ENCODE measurements at regions not wholly inside any gene's neighbourhood (a gene's known extent, or its start where the extent isn't known, plus 50 kb on each side); places are given as distances from the start of the nearest gene placed in this dataset.
"Not testable (repeated sequence)": the region's sequence is repeated elsewhere in the genome, so short reads cannot be mapped to it uniquely, and the experiment has no call there.

DNA sequence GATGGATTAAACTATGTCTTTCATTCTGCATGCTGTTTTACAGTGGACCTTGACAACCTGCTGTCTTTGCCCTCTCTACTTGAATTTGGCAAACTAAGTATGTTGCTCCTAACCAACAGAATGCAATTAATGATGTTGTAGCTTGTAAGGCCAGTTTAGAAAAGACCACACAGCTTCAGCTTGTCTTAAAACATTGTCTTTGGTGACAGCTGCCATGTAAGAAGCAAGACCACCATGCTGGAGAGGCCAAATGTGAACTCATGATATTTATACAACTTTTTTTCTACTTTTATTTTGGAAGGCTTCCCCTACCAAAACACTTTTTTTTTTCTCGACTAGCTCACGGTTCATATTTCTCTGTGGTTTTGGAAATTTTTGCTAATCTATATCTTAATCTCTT, 278.0 kb upstream of the GNPDA2 start:
- no peak overlapping the region for H3K4me3 ChIP-seq (ENCODE audit: insufficient read depth, low read depth, low read length)
- no peak for DNase-seq
- no peaks in the 10 kb centered on the region for H3K27me3 ChIP-seq (ENCODE audit: control insufficient read depth, insufficient read depth, low read length)
- no peaks in the 10 kb centered on the region for H3K36me3 ChIP-seq (replicated peaks; ENCODE audit: control insufficient read depth, insufficient read depth, low read length)

DNA sequence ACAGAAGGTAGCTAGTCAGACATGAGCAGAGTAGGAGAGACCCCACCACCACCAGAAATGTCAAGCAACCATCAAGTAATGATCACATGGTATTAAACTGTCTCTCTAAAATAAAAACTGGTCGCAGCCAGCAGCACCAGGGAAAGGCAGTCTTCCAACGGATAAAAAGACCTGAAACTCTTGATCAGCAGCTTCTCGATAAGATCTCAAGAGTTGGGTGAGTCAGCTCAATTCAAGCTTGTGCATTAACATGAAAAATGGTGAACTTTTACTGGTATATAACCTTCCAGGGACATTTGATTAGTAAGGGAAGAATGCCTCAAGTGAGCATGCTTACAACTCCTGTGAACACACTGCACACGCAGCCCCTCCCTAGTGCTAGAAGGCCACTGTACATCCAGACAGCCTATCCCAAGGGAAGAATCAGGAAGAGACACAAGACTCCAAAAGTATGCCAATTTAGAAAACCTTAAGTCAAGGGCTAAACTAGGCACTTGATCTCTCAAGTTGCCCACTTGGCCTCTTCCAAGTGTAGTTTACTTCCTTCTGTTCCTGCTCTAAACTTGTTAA, 270.0 kb upstream of the GNPDA2 start:
- Histone ChIP-seq H3K4me3 (ENCODE audit: insufficient read depth, low read depth, low read length) (no peak overlapping the region), H3K27me3 (ENCODE audit: control insufficient read depth, insufficient read depth, low read length) (no peaks in the 10 kb centered on the region), H3K36me3 (replicated peaks; ENCODE audit: control insufficient read depth, insufficient read depth, low read length) (no peaks in the 10 kb centered on the region)
- DNase-seq, result no peak

DNA sequence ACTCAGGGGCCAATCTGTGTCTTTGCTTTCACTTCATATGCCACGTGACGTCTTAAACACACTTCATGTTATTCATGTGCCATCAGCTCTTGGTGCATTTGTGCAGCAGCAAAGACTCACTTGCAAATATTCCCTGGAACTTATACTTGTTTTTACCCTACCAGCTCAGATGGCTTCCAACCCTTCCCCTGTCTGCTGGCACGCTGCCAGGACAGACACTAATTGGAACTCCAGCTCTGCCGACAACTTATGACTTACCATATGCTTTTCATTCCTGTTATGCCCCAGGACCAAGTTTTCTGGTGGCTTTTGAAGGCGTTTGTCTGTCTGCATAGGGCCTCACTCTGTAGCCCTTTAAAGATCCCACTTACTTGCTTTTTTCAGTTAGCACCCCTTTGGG, 261.7 kb upstream of the GNPDA2 start:
- no peaks in the 10 kb centered on the region for H3K36me3 ChIP-seq (replicated peaks; ENCODE audit: control insufficient read depth, insufficient read depth, low read length)
- H3K27me3 ChIP-seq (ENCODE audit: control insufficient read depth, insufficient read depth, low read length), result no peaks in the 10 kb centered on the region
- DNase-seq, result no peak
- H3K4me3 ChIP-seq (ENCODE audit: insufficient read depth, low read depth, low read length), result no peak overlapping the region

DNA sequence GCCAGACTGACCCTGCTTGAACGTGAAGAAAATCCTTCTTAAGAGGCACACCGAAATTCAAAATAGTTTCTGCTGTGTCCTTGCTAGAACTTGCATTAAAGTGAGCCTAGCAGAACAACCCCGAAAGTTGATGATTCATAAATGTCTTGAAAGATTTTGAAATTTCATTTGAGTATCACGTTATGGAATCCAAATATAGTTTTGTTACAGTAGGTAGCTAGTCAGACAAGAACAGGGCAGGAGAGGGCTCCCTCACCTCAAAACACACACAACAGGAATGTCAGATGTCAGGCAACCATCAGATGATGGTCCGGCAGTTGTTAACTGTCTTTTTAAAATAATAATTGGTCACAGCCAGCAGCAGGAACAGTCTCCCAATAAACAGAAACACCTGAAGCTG, 259.6 kb upstream of the GNPDA2 start:
- Histone ChIP-seq H3K27me3 (ENCODE audit: control insufficient read depth, insufficient read depth, low read length) (no peaks in the 10 kb centered on the region), H3K4me3 (ENCODE audit: insufficient read depth, low read depth, low read length) (no peak overlapping the region), H3K36me3 (replicated peaks; ENCODE audit: control insufficient read depth, insufficient read depth, low read length) (no peaks in the 10 kb centered on the region)
- no peak for DNase-seq

DNA sequence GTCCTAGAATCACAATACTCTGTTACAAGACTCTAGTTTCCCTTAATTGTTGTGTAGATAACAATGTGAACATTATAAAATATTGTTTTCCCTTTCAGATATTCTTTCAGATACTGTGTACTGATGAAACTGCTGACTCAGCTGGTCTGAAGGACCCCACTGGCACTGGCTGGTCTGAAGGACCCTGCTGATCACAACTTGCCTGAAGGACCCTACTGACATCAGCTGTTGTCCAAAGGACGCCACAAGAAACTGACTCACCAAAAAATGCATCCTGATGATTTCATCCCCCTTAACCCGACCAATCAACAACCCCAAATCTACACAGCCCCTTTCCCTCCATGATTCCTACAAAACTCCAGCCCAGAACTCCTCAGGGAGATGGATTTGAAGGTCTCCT, 258.8 kb upstream of the GNPDA2 start:
- no peaks in the 10 kb centered on the region for H3K27me3 ChIP-seq (ENCODE audit: control insufficient read depth, insufficient read depth, low read length)
- DNase-seq, result no peak
- H3K4me3 ChIP-seq (ENCODE audit: insufficient read depth, low read depth, low read length), result no peak overlapping the region
- H3K36me3 ChIP-seq (replicated peaks; ENCODE audit: control insufficient read depth, insufficient read depth, low read length), result no peaks in the 10 kb centered on the region

DNA sequence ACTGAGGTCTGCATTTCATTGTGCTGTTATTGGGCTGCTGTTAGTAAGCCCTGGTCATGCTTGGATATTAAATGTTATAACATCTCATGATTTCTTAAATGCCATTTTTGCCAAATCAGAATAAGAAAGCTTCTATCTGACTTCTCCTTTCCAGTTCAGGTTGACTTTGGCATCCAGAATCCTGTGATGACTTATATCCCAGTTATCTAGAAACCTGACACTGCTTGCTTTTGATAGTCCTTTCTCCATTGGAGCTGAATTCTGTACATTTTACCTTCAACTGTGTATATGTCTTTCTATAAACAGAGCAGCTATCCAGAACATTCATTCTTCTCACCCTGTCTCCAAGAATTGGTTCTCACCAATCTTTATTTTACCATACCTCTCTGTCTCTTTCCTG, 257.7 kb upstream of the GNPDA2 start:
- Histone ChIP-seq H3K36me3 (replicated peaks; ENCODE audit: control insufficient read depth, insufficient read depth, low read length) (no peaks in the 10 kb centered on the region), H3K4me3 (ENCODE audit: insufficient read depth, low read depth, low read length) (no peak overlapping the region), H3K27me3 (ENCODE audit: control insufficient read depth, insufficient read depth, low read length) (no peaks in the 10 kb centered on the region)
- no peak for DNase-seq

DNA sequence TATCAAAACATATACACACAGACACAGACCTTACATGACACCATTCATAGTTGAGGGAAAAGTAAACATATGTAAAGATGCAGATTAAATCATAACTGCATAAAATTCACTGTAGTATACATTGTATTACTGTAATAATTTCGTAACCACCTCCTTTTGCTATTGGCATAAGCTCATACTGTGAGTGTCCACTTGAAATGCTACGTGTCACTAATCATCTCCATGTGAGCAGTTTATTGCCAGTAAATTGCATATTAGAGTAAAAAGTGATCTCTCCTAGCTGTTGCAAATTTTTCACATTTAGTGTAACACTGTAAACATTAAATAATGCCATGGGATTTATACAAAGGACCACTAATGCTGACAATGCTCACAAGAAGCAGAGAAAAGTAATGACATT, 256.7 kb upstream of the GNPDA2 start:
- DNase-seq, result no peak
- H3K27me3 ChIP-seq (ENCODE audit: control insufficient read depth, insufficient read depth, low read length), result no peaks in the 10 kb centered on the region
- no peaks in the 10 kb centered on the region for H3K36me3 ChIP-seq (replicated peaks; ENCODE audit: control insufficient read depth, insufficient read depth, low read length)
- no peak overlapping the region for H3K4me3 ChIP-seq (ENCODE audit: insufficient read depth, low read depth, low read length)

DNA sequence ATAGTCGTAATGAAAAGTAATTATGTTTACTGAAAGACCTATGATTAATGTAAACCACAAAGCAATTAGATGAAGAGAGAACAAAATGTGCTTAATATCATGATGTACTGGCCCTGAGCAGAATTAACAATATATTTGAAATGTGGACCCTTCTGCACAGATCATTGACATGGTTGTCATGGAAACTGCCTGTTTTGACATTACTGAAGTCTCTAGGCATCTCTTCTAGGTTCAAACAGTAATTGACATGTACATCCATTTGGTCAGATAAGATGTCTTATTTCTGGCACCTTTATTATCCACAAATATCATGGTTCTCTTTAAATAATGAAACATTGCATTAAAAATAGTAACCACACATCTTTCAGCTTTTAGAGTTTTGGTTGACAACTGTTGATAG, 251.7 kb upstream of the GNPDA2 start:
- DNase-seq, result no peak
- Histone ChIP-seq H3K27me3 (ENCODE audit: control insufficient read depth, insufficient read depth, low read length) (no peaks in the 10 kb centered on the region), H3K4me3 (ENCODE audit: insufficient read depth, low read depth, low read length) (no peak overlapping the region), H3K36me3 (replicated peaks; ENCODE audit: control insufficient read depth, insufficient read depth, low read length) (no peaks in the 10 kb centered on the region)

DNA sequence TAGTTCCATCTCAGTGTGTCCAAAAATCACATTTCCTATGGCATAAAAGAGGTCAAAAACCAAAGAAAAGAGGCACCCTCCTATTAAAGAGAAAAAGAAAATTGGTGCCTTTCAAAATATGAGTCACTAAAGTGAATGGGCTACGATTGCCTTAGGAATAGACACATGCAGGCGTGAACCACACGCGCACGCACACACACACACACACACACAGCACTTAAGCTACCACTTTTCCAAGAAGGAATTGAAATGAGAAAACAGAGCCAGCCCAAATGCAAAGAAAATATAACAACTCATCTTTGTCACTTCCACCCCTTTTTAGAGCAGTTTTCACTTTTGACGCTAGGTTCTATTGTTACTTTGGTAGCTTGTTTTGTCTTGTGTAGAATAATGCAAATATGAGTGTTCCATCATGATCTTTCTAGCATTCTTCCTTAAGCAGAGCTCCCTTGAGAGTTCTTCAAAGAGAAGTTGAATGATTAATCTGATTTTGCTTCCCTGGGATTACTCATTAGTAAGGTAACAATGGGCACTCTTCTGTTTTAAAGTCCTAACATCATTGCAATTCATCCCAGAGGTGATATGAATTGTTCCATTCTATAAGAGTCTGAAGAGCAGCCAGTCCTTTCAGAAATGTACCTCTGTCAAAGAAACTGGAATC, 239.2 kb upstream of the GNPDA2 start:
- Histone ChIP-seq H3K4me3 (ENCODE audit: insufficient read depth, low read depth, low read length) (no peak overlapping the region), H3K27me3 (ENCODE audit: control insufficient read depth, insufficient read depth, low read length) (no peaks in the 10 kb centered on the region), H3K36me3 (replicated peaks; ENCODE audit: control insufficient read depth, insufficient read depth, low read length) (no peaks in the 10 kb centered on the region)
- DNase-seq, result no peak

DNA sequence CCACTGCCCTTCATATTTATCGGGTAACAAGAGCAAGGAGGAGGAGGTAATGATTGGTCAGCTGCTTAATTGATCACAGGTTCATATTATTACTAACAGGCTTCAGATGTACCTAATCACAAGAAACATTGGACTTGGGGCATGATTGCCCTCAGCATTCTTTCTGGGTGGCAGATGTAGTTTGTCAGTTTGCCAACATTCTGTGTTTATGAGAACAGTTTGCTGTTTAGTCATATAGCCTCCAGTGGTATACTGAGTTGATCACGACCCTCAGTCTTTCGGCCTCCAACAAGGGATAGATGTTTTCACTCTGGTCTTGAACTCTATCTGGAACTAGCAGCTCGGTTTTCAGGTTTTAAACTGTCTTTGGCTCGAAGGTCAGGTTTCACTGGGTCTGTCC, 237.7 kb upstream of the GNPDA2 start:
- not testable (repeated sequence) for H3K36me3 ChIP-seq (replicated peaks; ENCODE audit: control insufficient read depth, insufficient read depth, low read length); H3K27me3 ChIP-seq (ENCODE audit: control insufficient read depth, insufficient read depth, low read length); H3K4me3 ChIP-seq (ENCODE audit: insufficient read depth, low read depth, low read length); DNase-seq

DNA sequence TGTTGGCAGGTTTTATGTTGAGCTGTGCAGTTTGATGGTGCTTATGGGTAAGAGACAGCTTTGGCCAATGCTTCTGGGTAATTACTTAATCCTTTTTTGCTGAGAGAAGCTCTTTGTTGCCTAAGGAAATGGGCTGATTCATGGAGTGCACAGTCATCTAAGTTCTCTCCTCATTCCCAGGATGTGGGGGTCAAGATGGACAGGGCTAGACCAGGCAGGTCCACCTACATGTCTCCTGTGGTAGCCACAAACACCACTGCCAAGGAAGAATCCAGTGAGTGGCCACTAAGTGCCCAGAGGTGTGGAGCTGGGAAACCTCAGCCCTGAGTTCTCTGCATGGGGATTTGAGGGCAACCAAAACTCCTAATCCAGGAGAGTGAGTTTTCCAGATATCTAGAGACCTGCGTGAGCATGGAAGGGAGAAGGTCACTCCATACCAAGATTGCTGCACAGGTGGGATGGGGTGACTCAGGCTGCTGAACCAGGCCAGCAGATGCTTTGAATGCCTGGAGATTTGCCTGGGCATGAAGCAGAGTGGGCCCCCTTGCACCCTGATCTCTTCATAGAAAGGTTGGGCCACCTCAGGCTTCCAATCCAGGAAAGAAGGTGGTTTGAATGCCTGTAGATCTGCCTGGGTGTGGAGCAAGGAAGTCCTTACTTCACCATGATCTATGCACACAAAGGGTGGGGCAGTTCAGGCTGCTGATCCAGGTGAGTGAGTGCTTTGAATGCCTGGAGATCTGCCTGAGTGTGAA, 234.8 kb upstream of the GNPDA2 start:
- no peak for DNase-seq
- Histone ChIP-seq H3K27me3 (ENCODE audit: control insufficient read depth, insufficient read depth, low read length) (no peaks in the 10 kb centered on the region), H3K4me3 (ENCODE audit: insufficient read depth, low read depth, low read length) (no peak overlapping the region), H3K36me3 (replicated peaks; ENCODE audit: control insufficient read depth, insufficient read depth, low read length) (no peaks in the 10 kb centered on the region)

DNA sequence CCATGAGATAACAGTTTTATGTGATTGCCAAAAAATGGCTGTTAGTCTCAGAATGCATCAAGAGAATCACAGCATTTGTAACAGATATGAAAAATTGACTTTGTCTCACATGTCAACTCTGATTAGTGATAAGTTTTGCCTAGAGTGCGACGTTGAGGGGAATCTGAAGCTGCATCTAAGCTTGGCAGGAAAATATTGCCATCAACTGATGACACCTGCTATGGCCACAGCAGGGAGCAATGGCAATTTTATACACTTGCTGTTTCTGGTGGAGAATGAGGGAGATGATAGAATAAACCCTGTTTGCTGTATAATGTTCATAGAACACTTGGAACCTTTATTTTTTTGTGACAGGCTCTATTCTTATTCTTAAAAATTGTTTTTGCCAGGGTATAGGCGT, 205.4 kb upstream of the GNPDA2 start:
- H3K4me3 ChIP-seq (ENCODE audit: insufficient read depth, low read depth, low read length), result no peak overlapping the region
- no peaks in the 10 kb centered on the region for H3K36me3 ChIP-seq (replicated peaks; ENCODE audit: control insufficient read depth, insufficient read depth, low read length)
- no peaks in the 10 kb centered on the region for H3K27me3 ChIP-seq (ENCODE audit: control insufficient read depth, insufficient read depth, low read length)
- DNase-seq, result no peak

DNA sequence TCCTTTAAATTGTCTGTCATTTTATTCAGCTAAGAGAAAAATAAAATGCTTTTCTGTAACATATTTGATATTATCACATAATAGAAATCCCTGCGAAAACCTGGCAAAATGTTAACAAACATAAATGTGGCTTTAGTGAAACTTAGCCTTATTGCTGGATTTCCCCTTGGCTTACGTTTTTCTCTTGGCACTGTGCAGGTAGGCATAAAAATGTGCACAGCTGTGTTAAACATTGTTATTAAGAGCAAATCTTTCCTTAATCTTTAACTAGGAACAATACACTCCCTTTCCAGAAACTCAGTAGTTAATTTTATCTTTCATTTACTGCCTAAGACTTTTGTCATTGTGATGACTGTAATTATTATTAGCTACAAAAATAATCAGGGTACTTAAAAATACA, 202.4 kb upstream of the GNPDA2 start:
- DNase-seq, result no peak
- H3K27me3 ChIP-seq (ENCODE audit: control insufficient read depth, insufficient read depth, low read length), result no peaks in the 10 kb centered on the region
- no peak overlapping the region for H3K4me3 ChIP-seq (ENCODE audit: insufficient read depth, low read depth, low read length)
- no peaks in the 10 kb centered on the region for H3K36me3 ChIP-seq (replicated peaks; ENCODE audit: control insufficient read depth, insufficient read depth, low read length)

DNA sequence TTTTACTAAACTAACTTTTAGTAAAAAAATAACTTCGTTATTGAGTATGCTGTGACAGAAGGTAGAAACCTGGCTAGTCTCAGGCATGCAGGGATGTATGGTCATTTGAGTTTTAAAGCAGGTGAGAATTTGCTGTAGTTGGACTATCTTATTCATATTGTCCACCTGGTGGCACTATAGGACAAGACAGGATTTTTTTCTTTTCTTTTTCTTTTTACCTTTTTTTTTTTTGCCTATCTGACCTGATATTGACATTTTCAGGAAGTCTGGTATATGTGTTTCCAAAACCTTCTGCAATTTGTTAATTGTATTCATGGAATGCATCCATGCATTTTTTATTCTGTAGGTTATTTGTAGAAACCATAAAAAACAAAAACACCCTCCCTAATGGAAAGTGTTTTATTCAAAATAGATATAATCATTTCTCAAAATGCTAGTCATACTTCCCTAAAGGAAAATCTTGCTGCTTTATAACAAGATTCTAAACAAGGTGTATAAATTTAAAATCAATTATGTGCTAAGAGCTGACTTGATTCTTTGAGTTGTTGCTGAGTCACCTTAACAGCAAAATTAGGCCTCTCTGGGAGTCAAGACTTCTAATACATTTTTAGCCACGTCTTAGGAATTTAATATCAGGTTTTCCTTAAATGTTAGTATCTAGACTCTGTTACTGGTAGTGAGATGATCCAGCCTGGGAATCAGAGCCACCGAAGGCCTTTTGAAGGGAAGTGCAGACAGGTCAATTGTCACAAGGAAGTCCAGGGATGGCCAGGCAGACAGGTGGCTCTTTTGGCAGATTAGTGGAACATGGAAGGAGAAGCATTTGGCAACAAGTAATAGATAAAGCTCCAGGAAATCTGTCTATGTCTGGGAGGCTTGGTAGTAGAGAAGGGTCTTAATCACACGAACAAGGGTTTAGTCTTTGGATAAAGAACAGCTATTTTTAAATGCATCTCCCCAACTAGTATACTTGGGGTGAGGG, 201.3 kb upstream of the GNPDA2 start:
- no peak overlapping the region for H3K4me3 ChIP-seq (ENCODE audit: insufficient read depth, low read depth, low read length)
- H3K36me3 ChIP-seq (replicated peaks; ENCODE audit: control insufficient read depth, insufficient read depth, low read length), result no peaks in the 10 kb centered on the region
- DNase-seq, result peak; percentile 4
- H3K27me3 ChIP-seq (ENCODE audit: control insufficient read depth, insufficient read depth, low read length), result no peaks in the 10 kb centered on the region

Data from H7 (cell line).